Endodermal cell (in vitro differentiated cells): ENCODE measurements at regions not wholly inside any gene's neighbourhood (a gene's known extent, or its start where the extent isn't known, plus 50 kb on each side); places are given as distances from the start of the nearest gene placed in this dataset.
"Not testable (repeated sequence)": the region's sequence is repeated elsewhere in the genome, so short reads cannot be mapped to it uniquely, and the experiment has no call there.

Experiments
- DNase-seq: peaks from one replicate; pipeline ENCODE4 v3.0.0-alpha.2; 2017
- H3K27ac ChIP-seq: 2 replicates; pipeline ENCODE4 v1.5.1; 2013; ENCODE audit warnings: mild to moderate bottlenecking, low read depth, low read length, moderate library complexity
- H3K27me3 ChIP-seq: 2 replicates; pipeline ENCODE4 v1.6.1; 2013; ENCODE audit warnings: mild to moderate bottlenecking, low read length, moderate library complexity; ENCODE audit not compliant: insufficient read depth, control insufficient read depth, poor library complexity, severe bottlenecking
- H3K36me3 ChIP-seq: 2 replicates; pipeline ENCODE4 v1.7.0; 2013; ENCODE audit warnings: mild to moderate bottlenecking, low read length, moderate library complexity; ENCODE audit not compliant: control insufficient read depth, insufficient read depth
- H3K4me1 ChIP-seq: one replicate; pipeline ENCODE4 v1.7.0; 2013; ENCODE audit warnings: low read length; ENCODE audit not compliant: control insufficient read depth, insufficient read depth
- H3K4me3 ChIP-seq: 2 replicates; pipeline ENCODE4 v1.5.1; 2013; ENCODE audit warnings: mild to moderate bottlenecking, low read length, moderate library complexity
- H3K9ac ChIP-seq: 2 replicates; pipeline ENCODE4 v1.6.1; 2013; ENCODE audit warnings: mild to moderate bottlenecking, low read length, moderate library complexity; ENCODE audit not compliant: poor library complexity, severe bottlenecking; ENCODE audit errors: extremely low read depth
- H3K9me3 ChIP-seq: 2 replicates; pipeline ENCODE4 v1.6.1; 2013; ENCODE audit warnings: mild to moderate bottlenecking, low read length, moderate library complexity; ENCODE audit not compliant: control insufficient read depth
- H3K27ac Mint-ChIP-seq: 2 replicates; pipeline ENCODE4 v1.8.0; 2020; ENCODE audit warnings: mixed read lengths
- H3K27me3 Mint-ChIP-seq: 2 replicates; pipeline ENCODE4 v1.8.0; 2021; ENCODE audit warnings: mild to moderate bottlenecking, mixed read lengths; ENCODE audit not compliant: insufficient read depth
- H3K36me3 Mint-ChIP-seq: 2 replicates; pipeline ENCODE4 v1.8.0; 2020; ENCODE audit warnings: low read depth, mixed read lengths
- H3K4me1 Mint-ChIP-seq: 2 replicates; pipeline ENCODE4 v1.8.0; 2020; ENCODE audit warnings: mixed read lengths
- H3K4me3 Mint-ChIP-seq: 2 replicates; pipeline ENCODE4 v1.8.0; 2020; ENCODE audit warnings: mild to moderate bottlenecking, moderate library complexity, mixed read lengths
- H3K9me3 Mint-ChIP-seq: 2 replicates; pipeline ENCODE4 v1.8.0; 2020; ENCODE audit warnings: mild to moderate bottlenecking, mixed read lengths
- WGBS, 2 experiments: methylation state at CpG; one replicate each; pipeline versions ENCODE4 v1.1.5 to v1.1.7; 2013; ENCODE audit warnings: missing lambda C conversion rate in 2 of 2, mixed read lengths in 1 of 2; ENCODE audit not compliant: insufficient coverage in 1 of 2, insufficient read length in 1 of 2; 5-methylcytosine and 5-hydroxymethylcytosine counted together
- TF ChIP-seq, protein P1 (sequence below): fragments of 200-600 bp; sonication (generic); conservative IDR thresholded peaks from 2 replicates; pipeline ENCODE4 v1.5.0; 2021; ENCODE audit warnings: antibody characterized with exemption, mild to moderate bottlenecking

DNA sequence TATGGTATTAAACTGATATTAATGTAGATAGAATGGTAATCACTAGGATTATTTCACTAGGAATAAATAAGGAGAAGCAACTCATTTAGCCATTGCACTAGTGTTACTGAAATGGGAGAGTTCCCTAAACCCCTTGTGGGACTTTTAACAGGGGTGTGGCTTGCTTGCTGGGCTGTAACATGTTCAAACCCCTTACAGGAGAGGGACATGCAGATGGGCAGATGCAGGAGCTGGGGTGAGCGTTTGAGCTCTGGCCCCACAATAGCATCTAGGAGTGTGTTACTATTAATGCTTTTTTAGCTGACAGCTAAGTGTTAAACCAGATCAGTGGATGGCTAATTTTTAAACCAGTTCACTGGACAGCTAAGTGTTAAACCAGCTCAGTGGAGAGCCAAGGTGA, 89.3 kb upstream of the ST8SIA4 start:
- Mint-ChIP-seq H3K4me1 (no peaks in the 10 kb centered on the region), H3K9me3 (peaks cover 46% of the 10 kb centered on the region), H3K27ac (no peak overlapping the region), H3K27me3 (no peaks in the 10 kb centered on the region), H3K36me3 (peaks cover 12% of the 10 kb centered on the region), H3K4me3 (no peak overlapping the region)
- no peak for DNase-seq
- Histone ChIP-seq H3K36me3 (no peaks in the 10 kb centered on the region), H3K27ac (no peak overlapping the region), H3K9ac (no peak overlapping the region), H3K4me1 (no peaks in the 10 kb centered on the region), H3K27me3 (no peaks in the 10 kb centered on the region), H3K9me3 (peaks cover 29% of the 10 kb centered on the region), H3K4me3 (no peak overlapping the region)
- WGBS, 2 experiments: 67 to 93% methylated on average over 1 of the region's 1 CpG
- TF ChIP-seq, protein P1, sequence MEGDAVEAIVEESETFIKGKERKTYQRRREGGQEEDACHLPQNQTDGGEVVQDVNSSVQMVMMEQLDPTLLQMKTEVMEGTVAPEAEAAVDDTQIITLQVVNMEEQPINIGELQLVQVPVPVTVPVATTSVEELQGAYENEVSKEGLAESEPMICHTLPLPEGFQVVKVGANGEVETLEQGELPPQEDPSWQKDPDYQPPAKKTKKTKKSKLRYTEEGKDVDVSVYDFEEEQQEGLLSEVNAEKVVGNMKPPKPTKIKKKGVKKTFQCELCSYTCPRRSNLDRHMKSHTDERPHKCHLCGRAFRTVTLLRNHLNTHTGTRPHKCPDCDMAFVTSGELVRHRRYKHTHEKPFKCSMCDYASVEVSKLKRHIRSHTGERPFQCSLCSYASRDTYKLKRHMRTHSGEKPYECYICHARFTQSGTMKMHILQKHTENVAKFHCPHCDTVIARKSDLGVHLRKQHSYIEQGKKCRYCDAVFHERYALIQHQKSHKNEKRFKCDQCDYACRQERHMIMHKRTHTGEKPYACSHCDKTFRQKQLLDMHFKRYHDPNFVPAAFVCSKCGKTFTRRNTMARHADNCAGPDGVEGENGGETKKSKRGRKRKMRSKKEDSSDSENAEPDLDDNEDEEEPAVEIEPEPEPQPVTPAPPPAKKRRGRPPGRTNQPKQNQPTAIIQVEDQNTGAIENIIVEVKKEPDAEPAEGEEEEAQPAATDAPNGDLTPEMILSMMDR: no peak

DNA sequence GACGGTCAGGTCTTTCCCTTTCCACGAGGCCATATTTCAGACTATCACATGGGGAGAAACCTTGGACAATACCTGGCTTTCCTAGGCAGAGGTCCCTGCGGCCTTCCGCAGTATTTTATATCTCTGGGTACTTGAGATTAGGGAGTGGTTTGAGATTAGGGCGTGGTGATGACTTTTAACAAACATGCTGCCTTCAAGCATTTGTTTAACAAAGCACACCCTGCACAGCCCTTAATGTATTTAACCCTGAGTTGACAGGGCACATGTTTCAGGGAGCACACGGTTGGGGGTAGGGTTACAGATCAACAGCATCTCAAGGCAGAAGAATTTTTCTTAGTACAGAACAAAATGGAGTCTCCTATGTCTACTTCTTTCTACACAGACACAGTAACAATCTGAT, 80.5 kb upstream of the ST8SIA4 start:
- not testable (repeated sequence) for H3K4me3 Mint-ChIP-seq, H3K27ac ChIP-seq, H3K36me3 ChIP-seq, H3K27me3 Mint-ChIP-seq, DNase-seq, H3K36me3 Mint-ChIP-seq, H3K4me1 ChIP-seq, H3K9ac ChIP-seq, H3K27me3 ChIP-seq, H3K4me3 ChIP-seq, H3K9me3 ChIP-seq
- Mint-ChIP-seq H3K27ac (peak overlapping the region; percentile 86), H3K4me1 (peaks cover 32% of the 10 kb centered on the region), H3K9me3 (peaks cover 12% of the 10 kb centered on the region)
- WGBS, 2 experiments: 81% methylated on average over 6 of the region's 6 CpGs; no CpG with 5 or more reads in 1 of the 2 experiments

DNA sequence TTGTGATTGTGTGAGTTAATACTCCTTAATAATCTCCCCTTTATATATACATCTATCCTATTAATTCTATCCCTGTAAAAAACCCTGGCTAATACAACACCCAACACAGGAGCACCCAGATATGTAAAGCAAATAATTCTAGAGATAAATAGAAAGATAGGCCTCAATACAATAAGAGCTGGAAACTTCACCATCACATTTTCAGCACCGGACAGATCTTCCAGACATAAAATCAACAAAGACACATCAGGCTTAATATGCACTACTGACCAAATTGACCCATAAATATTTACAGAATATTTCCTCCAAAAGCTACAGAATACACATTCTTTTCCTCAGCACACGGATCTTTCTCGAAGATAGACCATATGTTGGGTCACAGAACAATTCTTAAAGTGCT, 71.0 kb upstream of the ST8SIA4 start:
- H3K27ac ChIP-seq: no peak overlapping the region
- H3K4me1 ChIP-seq: peaks cover 6% of the 10 kb centered on the region
- Mint-ChIP-seq H3K4me1 (peaks cover 13% of the 10 kb centered on the region), H3K4me3 (no peak overlapping the region), H3K36me3 (peaks cover 3% of the 10 kb centered on the region), H3K27me3 (no peaks in the 10 kb centered on the region), H3K27ac (no peak overlapping the region), H3K9me3 (peaks cover 6% of the 10 kb centered on the region)
- H3K27me3 ChIP-seq: no peaks in the 10 kb centered on the region
- H3K4me3 ChIP-seq: no peak overlapping the region
- H3K9ac ChIP-seq: no peak overlapping the region
- H3K9me3 ChIP-seq: peaks cover 36% of the 10 kb centered on the region
- WGBS, 2 experiments: 100% methylated on average over 1 to 3 of the region's 3 CpGs
- H3K36me3 ChIP-seq: peaks cover 5% of the 10 kb centered on the region
- DNase-seq: no peak
- TF ChIP-seq, protein P1: no peak

DNA sequence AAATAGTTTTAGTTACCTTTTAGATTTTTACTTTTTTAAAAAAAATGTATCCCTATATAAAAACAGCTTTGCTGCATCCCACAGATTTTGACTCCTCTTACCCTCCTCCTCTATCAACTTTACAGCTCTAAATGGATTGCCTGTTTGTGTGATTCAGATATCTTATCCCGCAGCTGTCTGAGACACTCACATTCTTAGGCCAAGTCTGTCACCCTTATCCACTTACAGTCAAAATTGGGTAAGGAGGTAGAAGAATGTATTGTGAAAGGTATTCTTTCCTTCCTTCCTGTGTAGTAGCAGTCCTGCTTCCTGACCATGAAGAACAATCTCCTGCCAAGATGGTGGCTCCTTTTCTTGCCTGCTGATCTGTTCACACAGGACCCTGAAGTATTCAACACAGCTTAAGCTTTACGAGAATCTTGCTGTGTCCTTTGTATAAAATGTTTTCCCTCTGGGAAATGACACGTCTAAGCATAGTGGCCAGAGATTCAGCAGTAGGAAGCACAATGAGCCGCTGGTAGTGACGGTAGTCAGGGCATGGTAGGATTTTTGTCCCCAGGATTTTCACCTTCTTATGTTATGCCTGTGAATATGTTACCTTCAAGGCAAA, 67.7 kb upstream of the ST8SIA4 start:
- DNase-seq: peak; percentile 45
- H3K9ac ChIP-seq: peak overlapping the region; percentile 48

More for the DNA sequence above, 67.7 kb upstream of the ST8SIA4 start:
- H3K4me3 Mint-ChIP-seq: no peak overlapping the region
- H3K4me1 ChIP-seq: peaks cover 6% of the 10 kb centered on the region
- 55 to 70% methylated on average over 4 to 5 of the region's 5 CpGs for WGBS, 2 experiments
- H3K9me3 Mint-ChIP-seq: peaks cover 3% of the 10 kb centered on the region
- TF ChIP-seq, protein P1: no peak
- H3K36me3 Mint-ChIP-seq: peaks cover 3% of the 10 kb centered on the region
- peaks cover 37% of the 10 kb centered on the region for H3K9me3 ChIP-seq
- peak overlapping the region; percentile 83 for H3K27ac Mint-ChIP-seq
- no peaks in the 10 kb centered on the region for H3K27me3 ChIP-seq
- peaks cover 13% of the 10 kb centered on the region for H3K4me1 Mint-ChIP-seq
- no peaks in the 10 kb centered on the region for H3K27me3 Mint-ChIP-seq
- H3K36me3 ChIP-seq: peaks cover 5% of the 10 kb centered on the region
- peak overlapping the region; percentile 65 for H3K4me3 ChIP-seq
- no peak overlapping the region for H3K27ac ChIP-seq
